GM12878 (cell line): ENCODE measurements at regions not wholly inside any gene's neighbourhood (a gene's known extent, or its start where the extent isn't known, plus 50 kb on each side); places are given as distances from the start of the nearest gene placed in this dataset.

Source experiments
- ATAC-seq: fragments of 200-7000 bp; cut with Tn5 transposase; 3 replicates; pipeline ENCODE4 v1.9.1; 2020; ENCODE audit warnings: mild to moderate bottlenecking, moderate library complexity
- BruUV-seq: library from RNA; stranded (reverse); fragments of 400-500 nt; replicated peaks from 2 replicates; lab custom pipeline; 2021; lab: Mats Ljungman, UMichigan
- CTCF ChIA-PET: fragments of 300-600 bp; sonication (Branson Sonifier 250); formaldehyde crosslinking; extraction: SDS; loops from one replicate; lab custom pipeline; 2021; ENCODE audit warnings: inconsistent platforms; lab: Yijun Ruan, JAX
- POLR2A ChIA-PET: fragments of 350-600 bp; formaldehyde crosslinking; extraction: SDS; loops from one replicate; lab custom pipeline; 2021; ENCODE audit warnings: inconsistent platforms; lab: Charles Lee
- RAD21 ChIA-PET: fragments of 300-600 bp; sonication (Branson Sonifier 250); formaldehyde crosslinking; loops from one replicate; lab custom pipeline; 2023; ENCODE audit warnings: antibody characterized with exemption; ENCODE audit not compliant: unreplicated experiment; lab: Charles Lee
- SMC1A ChIA-PET: fragments of 300-600 bp; sonication (Branson Sonifier 250); formaldehyde crosslinking; loops from one replicate; lab custom pipeline; 2023; ENCODE audit not compliant: unreplicated experiment, uncharacterized antibody; lab: Charles Lee
- DNase-seq: peaks from one replicate; pipeline ENCODE4 v3.0.0-alpha.2; 2011; ENCODE audit warnings: low read depth, low spot score
- FAIRE-seq: peaks from 3 replicates; lab custom pipeline; 2011; peaks lifted over from hg19 to GRCh38; lab: Jason Lieb, UNC
- H2AFZ ChIP-seq: 2 replicates; pipeline ENCODE4 v1.6.0; 2011; ENCODE audit warnings: low read depth, low read length, control low read depth; ENCODE audit not compliant: control insufficient read depth
- H3K27ac ChIP-seq: 2 replicates; pipeline ENCODE4 v1.5.1; 2011; ENCODE audit warnings: control low read depth; ENCODE audit not compliant: control insufficient read depth, insufficient read depth
- H3K27me3 ChIP-seq, 2 experiments: replicated peaks in 1 of 2; 2 replicates each; pipeline versions ENCODE4 v1.6.0 to v1.6.1; 2011; ENCODE audit warnings: low read length in 1 of 2; ENCODE audit not compliant: control insufficient read depth in 2 of 2, insufficient read depth in 2 of 2
- H3K36me3 ChIP-seq, 2 experiments: 2 replicates each; pipeline ENCODE4 v1.5.1; 2011; ENCODE audit warnings: low read length in 1 of 2; ENCODE audit not compliant: control insufficient read depth in 2 of 2, insufficient read depth in 2 of 2
- H3K4me1 ChIP-seq: 2 replicates; pipeline ENCODE4 v1.6.1; 2011; ENCODE audit warnings: mild to moderate bottlenecking, low read length, moderate library complexity, mixed read lengths; ENCODE audit not compliant: control insufficient read depth, insufficient read depth
- H3K4me2 ChIP-seq: 2 replicates; pipeline ENCODE4 v1.6.0; 2011; ENCODE audit warnings: control low read depth; ENCODE audit not compliant: control insufficient read depth, insufficient read depth
- H3K4me3 ChIP-seq: fragments of 200-600 bp; sonication (generic); 2 replicates; pipeline ENCODE4 v1.5.1; 2016
- H3K79me2 ChIP-seq: 2 replicates; pipeline ENCODE4 v1.6.0; 2011; ENCODE audit warnings: low read length; ENCODE audit not compliant: control insufficient read depth, insufficient read depth
- H3K9ac ChIP-seq: 2 replicates; pipeline ENCODE4 v1.8.0; 2011; ENCODE audit warnings: low read length, control low read depth, mixed read lengths; ENCODE audit not compliant: control insufficient read depth, insufficient read depth
- H3K9me3 ChIP-seq: replicated peaks from 3 replicates; pipeline ENCODE4 v1.5.1; 2011; ENCODE audit warnings: mild to moderate bottlenecking, low read length; ENCODE audit not compliant: control insufficient read depth, insufficient read depth
- H4K20me1 ChIP-seq: 2 replicates; pipeline ENCODE4 v1.6.0; 2011; ENCODE audit not compliant: control insufficient read depth, insufficient read depth
- CREB1 ChIP-seq: IDR thresholded peaks from 2 replicates; pipeline ENCODE4 v1.6.1; 2012; ENCODE audit warnings: low read depth, mild to moderate bottlenecking, inconsistent platforms
- ETV6 ChIP-seq, 2 experiments: fragments of 450-650 bp in 1 of 2; IDR thresholded peaks in 1 of 2; conservative IDR thresholded peaks in 1 of 2; 2 replicates each; pipeline ENCODE4 v1.6.1; 2014; ENCODE audit warnings: antibody characterized with exemption in 1 of 2, borderline replicate concordance in 1 of 2, low read depth in 1 of 2, mild to moderate bottlenecking in 1 of 2, moderate library complexity in 1 of 2
- GATAD2B ChIP-seq: fragments of 450-650 bp; conservative IDR thresholded peaks from 2 replicates; pipeline ENCODE4 v1.6.1; 2017; ENCODE audit warnings: low read depth, mild to moderate bottlenecking, moderate library complexity
- HDGF ChIP-seq: fragments of 450-650 bp; IDR thresholded peaks from 2 replicates; pipeline ENCODE4 v1.6.1; 2016; ENCODE audit warnings: antibody characterized with exemption
- SIN3A ChIP-seq: IDR thresholded peaks from 2 replicates; pipeline ENCODE4 v1.6.1; 2012; ENCODE audit warnings: low read depth, low read length, improper control_type of control experiment
- SMAD1 ChIP-seq: fragments of 450-650 bp; IDR thresholded peaks from 2 replicates; pipeline ENCODE4 v1.6.1; 2018; ENCODE audit warnings: mild to moderate bottlenecking, low read depth; ENCODE audit not compliant: partially characterized antibody
- SREBF1 ChIP-seq: IDR thresholded peaks from 2 replicates; pipeline ENCODE4 v1.6.1; 2012; ENCODE audit warnings: mild to moderate bottlenecking, low read length
- SREBF2 ChIP-seq: IDR thresholded peaks from 2 replicates; pipeline ENCODE4 v1.6.1; 2012; ENCODE audit warnings: mild to moderate bottlenecking, low read length
- WRNIP1 ChIP-seq: IDR thresholded peaks from 2 replicates; pipeline ENCODE4 v1.6.1; 2011; ENCODE audit warnings: low read depth, low read length, improper control_type of control experiment, borderline replicate concordance
- YY1 ChIP-seq: IDR thresholded peaks from 2 replicates; pipeline ENCODE4 v1.6.1; 2011; ENCODE audit warnings: low read depth, mild to moderate bottlenecking, low read length
- ZZZ3 ChIP-seq: IDR thresholded peaks from 2 replicates; pipeline ENCODE4 v1.6.1; 2011; ENCODE audit warnings: low read depth; ENCODE audit not compliant: control insufficient read depth, insufficient read length
- WGBS: methylation state at CpG from one replicate; pipeline ENCODE4 v1.1.6; 2016; ENCODE audit warnings: low lambda C conversion rate; ENCODE audit not compliant: insufficient replicate concordance, insufficient coverage; ENCODE audit errors: missing lambda C conversion rate; 5-methylcytosine and 5-hydroxymethylcytosine counted together
- in situ Hi-C: fragments of 300-500 bp; cut with MboI; formaldehyde crosslinking; loops from 9 replicates; pipeline ENCODE4 v1.14.3; 2018; ENCODE audit warnings: mixed read lengths
- intact Hi-C: fragments of 100-400 bp; cut with micrococcal nuclease; formaldehyde crosslinking; loops from one replicate; pipeline ENCODE4 v1.14.2; 2022; ENCODE audit not compliant: unreplicated experiment
- TF ChIP-seq, protein P1 (sequence below): fragments of 450-650 bp; IDR thresholded peaks from 2 replicates; pipeline ENCODE4 v1.6.1; 2018; ENCODE audit warnings: borderline replicate concordance, mild to moderate bottlenecking; ENCODE audit not compliant: partially characterized antibody

DNA sequence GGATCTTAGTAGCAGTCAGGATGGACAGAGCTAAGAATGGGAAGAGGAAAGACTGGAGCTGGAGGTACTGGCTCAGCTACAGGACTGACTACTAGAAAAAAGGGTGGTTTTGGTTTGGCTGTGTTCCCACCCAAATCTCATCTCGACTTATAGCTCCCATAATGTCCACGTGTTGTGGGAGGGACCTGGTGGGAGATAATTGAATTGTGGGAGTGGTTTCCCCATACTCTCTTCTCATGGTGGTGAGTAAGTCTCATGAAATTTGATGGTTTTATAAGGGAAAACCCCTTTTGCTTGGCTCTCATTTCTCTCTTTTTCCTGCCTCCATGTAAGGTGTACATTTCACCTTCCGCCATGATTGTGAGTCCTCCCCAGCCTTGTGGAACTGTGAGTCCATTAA is 466.5 kb upstream of the DEPDC1 start:
- no peak overlapping the region for H3K27ac ChIP-seq
- no peak overlapping the region for H3K9ac ChIP-seq
- 36% methylated on average over 3 of the region's 3 CpGs for WGBS
- no peaks in the 10 kb centered on the region for H3K9me3 ChIP-seq
- ChIA-PET RAD21 (no interaction called here), POLR2A (no interaction called here), SMC1A (no interaction called here), CTCF (no interaction called here)
- H3K4me3 ChIP-seq = no peak overlapping the region
- H4K20me1 ChIP-seq = no peaks in the 10 kb centered on the region
- TF ChIP-seq, protein P1, sequence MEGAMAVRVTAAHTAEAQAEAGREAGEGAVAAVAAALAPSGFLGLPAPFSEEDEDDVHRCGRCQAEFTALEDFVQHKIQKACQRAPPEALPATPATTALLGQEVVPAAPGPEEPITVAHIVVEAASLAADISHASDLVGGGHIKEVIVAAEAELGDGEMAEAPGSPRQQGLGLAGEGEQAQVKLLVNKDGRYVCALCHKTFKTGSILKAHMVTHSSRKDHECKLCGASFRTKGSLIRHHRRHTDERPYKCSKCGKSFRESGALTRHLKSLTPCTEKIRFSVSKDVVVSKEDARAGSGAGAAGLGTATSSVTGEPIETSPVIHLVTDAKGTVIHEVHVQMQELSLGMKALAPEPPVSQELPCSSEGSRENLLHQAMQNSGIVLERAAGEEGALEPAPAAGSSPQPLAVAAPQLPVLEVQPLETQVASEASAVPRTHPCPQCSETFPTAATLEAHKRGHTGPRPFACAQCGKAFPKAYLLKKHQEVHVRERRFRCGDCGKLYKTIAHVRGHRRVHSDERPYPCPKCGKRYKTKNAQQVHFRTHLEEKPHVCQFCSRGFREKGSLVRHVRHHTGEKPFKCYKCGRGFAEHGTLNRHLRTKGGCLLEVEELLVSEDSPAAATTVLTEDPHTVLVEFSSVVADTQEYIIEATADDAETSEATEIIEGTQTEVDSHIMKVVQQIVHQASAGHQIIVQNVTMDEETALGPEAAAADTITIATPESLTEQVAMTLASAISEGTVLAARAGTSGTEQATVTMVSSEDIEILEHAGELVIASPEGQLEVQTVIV = no peak
- TF ChIP-seq SIN3A (no peak), SREBF1 (no peak)
- no peak overlapping the region for H3K4me2 ChIP-seq
- FAIRE-seq = no peak
- H2AFZ ChIP-seq = no peak overlapping the region
- no peaks in the 10 kb centered on the region for H3K79me2 ChIP-seq
- no TSS peak for BruUV-seq
- H3K36me3 ChIP-seq = no peaks in the 10 kb centered on the region
- no peaks in the 10 kb centered on the region for H3K27me3 ChIP-seq
- ATAC-seq = no peak
- in situ Hi-C loops (no loop called here), intact Hi-C loops (no loop called here)
- H3K4me1 ChIP-seq = no peaks in the 10 kb centered on the region
- no peak for DNase-seq

DNA sequence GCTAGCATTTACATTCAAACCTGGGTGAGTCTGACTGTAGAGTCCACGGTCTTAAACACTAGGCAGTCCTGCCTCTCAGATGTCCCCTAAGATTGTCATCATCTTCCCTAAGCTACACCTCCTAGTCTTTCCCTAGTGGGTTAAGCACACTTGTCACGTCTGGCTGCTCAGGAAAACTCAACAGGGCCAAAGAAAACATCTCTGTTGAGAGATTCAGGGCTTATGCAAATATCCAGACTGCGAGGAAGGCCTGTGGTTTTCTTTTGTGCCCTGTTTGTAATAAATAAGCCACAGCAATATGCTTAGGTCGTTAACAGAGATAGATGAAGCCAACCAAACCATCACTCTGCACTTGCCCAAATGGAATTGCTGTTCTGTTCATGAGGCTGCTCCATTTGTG is 472.6 kb upstream of the DEPDC1 start:
- ChIA-PET RAD21 (no interaction called here), POLR2A (no interaction called here), SMC1A (no interaction called here), CTCF (no interaction called here)
- no peak for FAIRE-seq
- no peak for TF ChIP-seq SREBF2
- no peak for TF ChIP-seq CREB1
- no peak for TF ChIP-seq ZZZ3
- TF ChIP-seq YY1 = no peak
- TF ChIP-seq HDGF = no peak
- no peak for TF ChIP-seq ETV6 (conservative IDR thresholded peaks at IDR 0.05 in 1 of 2, IDR thresholded peaks at IDR 0.05 in 1 of 2; ENCODE audit: borderline replicate concordance in 1 of 2, low read depth in 1 of 2)
- no peak for TF ChIP-seq SMAD1
- no peak for TF ChIP-seq WRNIP1
- TF ChIP-seq GATAD2B = no peak
- in situ Hi-C loops = no loop called here
- no peak overlapping the region for H3K4me2 ChIP-seq
- DNase-seq = no peak
- no peaks in the 10 kb centered on the region for H3K4me1 ChIP-seq
- H3K9ac ChIP-seq = no peak overlapping the region
- no TSS peak for BruUV-seq
- H3K9me3 ChIP-seq = no peaks in the 10 kb centered on the region
- H3K4me3 ChIP-seq = no peak overlapping the region
- no peak overlapping the region for H2AFZ ChIP-seq
- no peaks in the 10 kb centered on the region for H3K36me3 ChIP-seq
- no peak; the same call in 2 of the 3 replicates for ATAC-seq
- WGBS = 2% methylated on average over 4 of the region's 4 CpGs
- intact Hi-C loops = no loop called here
- H3K27ac ChIP-seq = no peak overlapping the region
- no peaks in the 10 kb centered on the region for H3K79me2 ChIP-seq
- no peaks in the 10 kb centered on the region for H3K27me3 ChIP-seq
- H4K20me1 ChIP-seq = no peaks in the 10 kb centered on the region
